Loucy (cell line): ENCODE measurements at regions not wholly inside any gene's neighbourhood (a gene's known extent, or its start where the extent isn't known, plus 50 kb on each side); places are given as distances from the start of the nearest gene placed in this dataset.

Source experiments
- H2AFZ ChIP-seq: fragments of 200-600 bp; sonication (generic); 2 replicates; pipeline ENCODE4 v1.6.0; 2016; ENCODE audit warnings: antibody characterized with exemption, mild to moderate bottlenecking, low read length, moderate library complexity
- H3F3A ChIP-seq: fragments of 200-600 bp; 2 replicates; pipeline ENCODE4 v1.6.0; 2016; ENCODE audit warnings: antibody characterized with exemption, low read depth, mild to moderate bottlenecking
- H3K27me3 ChIP-seq: fragments of 200-600 bp; sonication (generic); 2 replicates; pipeline ENCODE4 v1.6.1; 2014; ENCODE audit warnings: low read length, mild to moderate bottlenecking; ENCODE audit not compliant: insufficient read depth, poor library complexity, severe bottlenecking
- H3K36me3 ChIP-seq: fragments of 200-600 bp; sonication (generic); 2 replicates; pipeline ENCODE4 v1.6.1; 2016; ENCODE audit warnings: low read length; ENCODE audit not compliant: insufficient read depth
- H3K4me1 ChIP-seq: fragments of 200-600 bp; sonication (generic); 2 replicates; pipeline ENCODE4 v1.5.1; 2014; ENCODE audit warnings: low read length, mild to moderate bottlenecking; ENCODE audit not compliant: insufficient read depth, poor library complexity, severe bottlenecking
- H3K4me2 ChIP-seq: fragments of 200-600 bp; sonication (generic); 2 replicates; pipeline ENCODE4 v1.6.0; 2014; ENCODE audit warnings: antibody characterized with exemption, low read length, low read depth, mild to moderate bottlenecking; ENCODE audit not compliant: poor library complexity, severe bottlenecking
- H3K4me3 ChIP-seq: fragments of 200-600 bp; sonication (generic); 2 replicates; pipeline ENCODE4 v1.5.1; 2014; ENCODE audit warnings: low read length, mild to moderate bottlenecking, mixed read lengths; ENCODE audit not compliant: poor library complexity, severe bottlenecking
- H3K79me2 ChIP-seq: fragments of 200-600 bp; sonication (generic); 2 replicates; pipeline ENCODE4 v1.6.1; 2014; ENCODE audit warnings: low read length; ENCODE audit not compliant: insufficient read depth
- H3K9ac ChIP-seq: fragments of 200-600 bp; sonication (generic); 2 replicates; pipeline ENCODE4 v1.6.0; 2014; ENCODE audit warnings: mild to moderate bottlenecking, low read depth, low read length, moderate library complexity; ENCODE audit not compliant: poor library complexity, severe bottlenecking
- H3K9me2 ChIP-seq: fragments of 200-600 bp; sonication (generic); replicated peaks from 2 replicates; pipeline ENCODE4 v1.6.1; 2016; ENCODE audit warnings: low read depth, low read length, mixed read lengths
- H3K9me3 ChIP-seq: fragments of 200-600 bp; sonication (generic); 2 replicates; pipeline ENCODE4 v1.6.1; 2014; ENCODE audit warnings: mild to moderate bottlenecking, antibody characterized with exemption, low read length, low read depth; ENCODE audit not compliant: insufficient read depth
- H4K20me1 ChIP-seq: fragments of 200-600 bp; sonication (generic); 2 replicates; pipeline ENCODE4 v1.6.0; 2014; ENCODE audit warnings: antibody characterized with exemption, low read length, mild to moderate bottlenecking; ENCODE audit not compliant: insufficient read depth, poor library complexity, severe bottlenecking
- CTCF ChIP-seq: fragments of 200-600 bp; sonication (generic); conservative IDR thresholded peaks from 2 replicates; pipeline ENCODE4 v1.5.1; 2014; ENCODE audit warnings: mild to moderate bottlenecking, antibody characterized with exemption, low read length
- EZH2phosphoT487 ChIP-seq: fragments of 200-600 bp; IDR thresholded peaks from 2 replicates; pipeline ENCODE4 v1.6.1; 2018; ENCODE audit warnings: antibody characterized with exemption, mild to moderate bottlenecking, moderate library complexity, borderline replicate concordance

GRCh38 chr3:141418751-141419150 lies 50.4 kb downstream of the ZBTB38 start:
- no peak overlapping the region for H3K4me2 ChIP-seq
- no peaks in the 10 kb centered on the region for H3K27me3 ChIP-seq
- H3K9me2 ChIP-seq = no peaks in the 10 kb centered on the region
- TF ChIP-seq EZH2phosphoT487 (no peak), CTCF (no peak)
- H3F3A ChIP-seq = no peaks in the 10 kb centered on the region
- H3K9ac ChIP-seq = no peak overlapping the region
- no peaks in the 10 kb centered on the region for H3K79me2 ChIP-seq
- H3K9me3 ChIP-seq = no peaks in the 10 kb centered on the region
- H2AFZ ChIP-seq = no peak overlapping the region
- H3K4me1 ChIP-seq = no peaks in the 10 kb centered on the region
- H4K20me1 ChIP-seq = no peaks in the 10 kb centered on the region
- no peaks in the 10 kb centered on the region for H3K36me3 ChIP-seq
- no peak overlapping the region for H3K4me3 ChIP-seq

- Histone ChIP-seq H4K20me1 (no peaks in the 10 kb centered on the region), H3K4me2 (no peak overlapping the region), H3K9me3 (no peaks in the 10 kb centered on the region), H3K27me3 (no peaks in the 10 kb centered on the region), H3K9ac (no peak overlapping the region), H3F3A (no peaks in the 10 kb centered on the region), H3K9me2 (no peaks in the 10 kb centered on the region), H3K36me3 (no peaks in the 10 kb centered on the region), H2AFZ (no peak overlapping the region), H3K4me3 (no peak overlapping the region), H3K79me2 (no peaks in the 10 kb centered on the region), H3K4me1 (no peaks in the 10 kb centered on the region)
- TF ChIP-seq CTCF (no peak), EZH2phosphoT487 (no peak)
Observed at GRCh38 chr3:141419946-141420345, 51.6 kb downstream of the ZBTB38 start.

- TF ChIP-seq CTCF (no peak), EZH2phosphoT487 (no peak)
- no peak overlapping the region for H3K4me2 ChIP-seq
- H3K9me3 ChIP-seq = no peaks in the 10 kb centered on the region
- no peaks in the 10 kb centered on the region for H3K9me2 ChIP-seq
- no peak overlapping the region for H3K9ac ChIP-seq
- no peak overlapping the region for H2AFZ ChIP-seq
- H4K20me1 ChIP-seq = no peaks in the 10 kb centered on the region
- H3K4me1 ChIP-seq = no peaks in the 10 kb centered on the region
- no peaks in the 10 kb centered on the region for H3K79me2 ChIP-seq
- no peaks in the 10 kb centered on the region for H3F3A ChIP-seq
- no peaks in the 10 kb centered on the region for H3K36me3 ChIP-seq
- H3K27me3 ChIP-seq = no peaks in the 10 kb centered on the region
- H3K4me3 ChIP-seq = no peak overlapping the region
Observed at GRCh38 chr3:141421186-141421585, 52.9 kb downstream of the ZBTB38 start.
